ENCODE measurements at regions not wholly inside any gene's neighbourhood (a gene's known extent, or its start where the extent isn't known, plus 50 kb on each side); places are given as distances from the start of the nearest gene placed in this dataset.

- Histone ChIP-seq H3K27ac (ENCODE audit: control insufficient read depth, insufficient read depth, low read length) (no peak overlapping the region), H3K36me3 (ENCODE audit: control insufficient read depth in 2 of 2, extremely low read depth in 1 of 2, insufficient read depth in 2 of 2, low read length in 2 of 2) (no peaks in the 10 kb centered on the region), H4K20me1 (ENCODE audit: control insufficient read depth, extremely low read depth, insufficient read depth, low read length) (no peaks in the 10 kb centered on the region), H2AFZ (ENCODE audit: control insufficient read depth, low read length) (no peak overlapping the region), H3K27me3 (ENCODE audit: control insufficient read depth, extremely low read depth, insufficient read depth, low read length) (no peaks in the 10 kb centered on the region), H3K9me1 (ENCODE audit: control insufficient read depth, extremely low read depth, insufficient read depth, low read length) (no peaks in the 10 kb centered on the region), H3K4me1 (ENCODE audit: control insufficient read depth, extremely low read depth, insufficient read depth, low read length) (no peaks in the 10 kb centered on the region), H3K79me2 (ENCODE audit: control insufficient read depth, insufficient read depth, low read length) (no peaks in the 10 kb centered on the region), H3K4me3 (ENCODE audit: control insufficient read depth in 2 of 3, extremely low read depth in 1 of 3, insufficient read depth in 2 of 3, low read depth in 1 of 3, low read length in 3 of 3) (no peak overlapping the region), H3K4me2 (ENCODE audit: control insufficient read depth, extremely low read depth, insufficient read depth, low read depth, low read length) (no peak overlapping the region), H3K9me3 (ENCODE audit: control insufficient read depth, low read depth, low read length) (no peaks in the 10 kb centered on the region), H3K9ac (ENCODE audit: control insufficient read depth, extremely low read depth, insufficient read depth, low read length) (no peak overlapping the region)
- TF ChIP-seq EZH2 (IDR thresholded peaks at IDR 0.05; ENCODE audit: low read length), result no peak
- TF ChIP-seq, protein P1, sequence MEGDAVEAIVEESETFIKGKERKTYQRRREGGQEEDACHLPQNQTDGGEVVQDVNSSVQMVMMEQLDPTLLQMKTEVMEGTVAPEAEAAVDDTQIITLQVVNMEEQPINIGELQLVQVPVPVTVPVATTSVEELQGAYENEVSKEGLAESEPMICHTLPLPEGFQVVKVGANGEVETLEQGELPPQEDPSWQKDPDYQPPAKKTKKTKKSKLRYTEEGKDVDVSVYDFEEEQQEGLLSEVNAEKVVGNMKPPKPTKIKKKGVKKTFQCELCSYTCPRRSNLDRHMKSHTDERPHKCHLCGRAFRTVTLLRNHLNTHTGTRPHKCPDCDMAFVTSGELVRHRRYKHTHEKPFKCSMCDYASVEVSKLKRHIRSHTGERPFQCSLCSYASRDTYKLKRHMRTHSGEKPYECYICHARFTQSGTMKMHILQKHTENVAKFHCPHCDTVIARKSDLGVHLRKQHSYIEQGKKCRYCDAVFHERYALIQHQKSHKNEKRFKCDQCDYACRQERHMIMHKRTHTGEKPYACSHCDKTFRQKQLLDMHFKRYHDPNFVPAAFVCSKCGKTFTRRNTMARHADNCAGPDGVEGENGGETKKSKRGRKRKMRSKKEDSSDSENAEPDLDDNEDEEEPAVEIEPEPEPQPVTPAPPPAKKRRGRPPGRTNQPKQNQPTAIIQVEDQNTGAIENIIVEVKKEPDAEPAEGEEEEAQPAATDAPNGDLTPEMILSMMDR (optimal IDR thresholded peaks at IDR 0.05 in 1 of 3, IDR thresholded peaks at IDR 0.05 in 1 of 3, conservative IDR thresholded peaks at IDR 0.05 in 1 of 3; ENCODE audit: extremely low read depth in 1 of 3, insufficient read depth in 2 of 3, low read length in 3 of 3), result no peak
- DNase-seq (ENCODE audit: low read depth, low spot score) (no peak), FAIRE-seq (no peak)
- dilution Hi-C loops (cut with MboI; ENCODE audit: extremely low pct_ligation_motif_present, low sequenced_read_pairs), result no loop called here
Observed at GRCh38 chr5:15260356-15261268, 239.4 kb upstream of the FBXL7 start.

- dilution Hi-C loops (cut with MboI; ENCODE audit: extremely low pct_ligation_motif_present, low sequenced_read_pairs), result no loop called here
- Histone ChIP-seq H4K20me1 (ENCODE audit: control insufficient read depth, extremely low read depth, insufficient read depth, low read length) (no peaks in the 10 kb centered on the region), H3K9ac (ENCODE audit: control insufficient read depth, extremely low read depth, insufficient read depth, low read length) (no peak overlapping the region), H3K4me3 (ENCODE audit: control insufficient read depth in 2 of 3, extremely low read depth in 1 of 3, insufficient read depth in 2 of 3, low read depth in 1 of 3, low read length in 3 of 3) (no peak overlapping the region), H3K27ac (ENCODE audit: control insufficient read depth, insufficient read depth, low read length) (no peak overlapping the region), H3K9me3 (ENCODE audit: control insufficient read depth, low read depth, low read length) (no peaks in the 10 kb centered on the region), H3K27me3 (ENCODE audit: control insufficient read depth, extremely low read depth, insufficient read depth, low read length) (no peaks in the 10 kb centered on the region), H3K9me1 (ENCODE audit: control insufficient read depth, extremely low read depth, insufficient read depth, low read length) (no peaks in the 10 kb centered on the region), H3K79me2 (ENCODE audit: control insufficient read depth, insufficient read depth, low read length) (no peaks in the 10 kb centered on the region), H3K36me3 (ENCODE audit: control insufficient read depth in 2 of 2, extremely low read depth in 1 of 2, insufficient read depth in 2 of 2, low read length in 2 of 2) (no peaks in the 10 kb centered on the region), H3K4me1 (ENCODE audit: control insufficient read depth, extremely low read depth, insufficient read depth, low read length) (no peaks in the 10 kb centered on the region), H2AFZ (ENCODE audit: control insufficient read depth, low read length) (no peak overlapping the region), H3K4me2 (ENCODE audit: control insufficient read depth, extremely low read depth, insufficient read depth, low read depth, low read length) (no peak overlapping the region)
- DNase-seq (ENCODE audit: low read depth, low spot score) (no peak), FAIRE-seq (no peak)
- TF ChIP-seq, protein P1 (optimal IDR thresholded peaks at IDR 0.05 in 1 of 3, IDR thresholded peaks at IDR 0.05 in 1 of 3, conservative IDR thresholded peaks at IDR 0.05 in 1 of 3; ENCODE audit: extremely low read depth in 1 of 3, insufficient read depth in 2 of 3, low read length in 3 of 3), result no peak
Observed at GRCh38 chr5:15256485-15256884, 243.5 kb upstream of the FBXL7 start.
